Amniotic epithelial cell (primary cell): ENCODE measurements at regions not wholly inside any gene's neighbourhood (a gene's known extent, or its start where the extent isn't known, plus 50 kb on each side); places are given as distances from the start of the nearest gene placed in this dataset.
"Not testable (repeated sequence)": the region's sequence is repeated elsewhere in the genome, so short reads cannot be mapped to it uniquely, and the experiment has no call there.

Source experiments
- DNase-seq: peaks from one replicate; pipeline ENCODE4 v3.0.0-alpha.2; 2010; ENCODE audit warnings: low read depth

GRCh38 chr4:19596342-19596741 is 655.4 kb upstream of the SLIT2 start:
- no peak for DNase-seq

DNA sequence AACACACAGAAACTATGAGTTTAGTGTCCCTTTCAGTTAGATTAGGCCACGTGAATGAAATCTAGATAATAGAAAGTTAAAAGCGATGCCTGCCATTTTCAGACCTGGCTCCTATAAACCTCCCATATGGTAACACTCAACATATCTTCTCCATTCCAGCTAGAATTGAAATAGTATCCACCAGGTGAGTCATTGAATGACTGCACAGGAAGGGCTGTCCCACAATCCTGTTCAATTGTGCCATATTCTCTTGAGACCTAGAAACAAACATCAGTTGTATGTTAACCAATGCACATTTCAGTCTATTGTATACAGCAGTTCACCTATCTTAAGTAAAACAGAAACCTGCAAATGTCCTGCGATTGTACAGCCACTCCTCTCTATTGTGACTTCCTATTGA is 659.3 kb upstream of the SLIT2 start:
- DNase-seq = no peak

DNA sequence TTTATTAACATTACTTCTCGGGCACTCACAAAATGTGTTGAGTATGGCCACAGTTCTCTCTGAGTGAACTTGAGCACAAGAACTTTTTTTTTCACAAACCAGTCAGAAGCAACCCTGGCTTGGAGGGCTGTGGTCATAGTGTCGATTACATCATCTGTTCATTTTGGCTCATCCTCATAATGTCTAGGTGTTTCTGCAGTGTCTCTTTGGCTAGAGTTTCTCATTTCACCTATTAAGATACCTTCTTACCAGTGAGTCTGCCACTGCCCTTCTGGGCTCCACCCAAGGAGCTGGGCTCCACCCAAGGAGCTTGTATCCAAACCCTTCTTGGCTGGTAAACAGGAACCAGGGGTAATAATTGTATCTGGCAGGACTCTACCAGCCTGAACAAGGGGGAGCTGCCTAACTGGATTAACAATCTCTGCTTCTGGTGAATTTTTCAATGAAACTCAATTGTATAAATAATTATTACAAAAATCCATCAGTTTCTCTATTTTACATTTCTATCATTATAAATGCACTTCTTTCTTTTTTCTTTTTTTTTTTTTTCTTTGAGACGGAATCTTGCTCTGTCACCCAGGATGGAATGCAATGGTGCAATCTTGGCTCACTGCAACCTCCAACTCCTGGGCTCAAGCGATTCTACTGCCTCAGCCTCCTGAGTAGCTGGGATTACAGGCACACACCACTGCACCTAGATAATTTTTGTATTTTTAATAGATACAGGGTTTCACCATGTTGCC is 667.7 kb upstream of the SLIT2 start:
- DNase-seq = peak; percentile 34

GRCh38 chr4:19580095-19580494 is 671.6 kb upstream of the SLIT2 start:
- peak; percentile 19 for DNase-seq

- no peak for DNase-seq
These were observed 672.1 kb upstream of the SLIT2 start for GRCh38 chr4:19579608-19580007.

- no peak for DNase-seq
These were observed 674.6 kb upstream of the SLIT2 start for GRCh38 chr4:19577097-19577496.

DNA sequence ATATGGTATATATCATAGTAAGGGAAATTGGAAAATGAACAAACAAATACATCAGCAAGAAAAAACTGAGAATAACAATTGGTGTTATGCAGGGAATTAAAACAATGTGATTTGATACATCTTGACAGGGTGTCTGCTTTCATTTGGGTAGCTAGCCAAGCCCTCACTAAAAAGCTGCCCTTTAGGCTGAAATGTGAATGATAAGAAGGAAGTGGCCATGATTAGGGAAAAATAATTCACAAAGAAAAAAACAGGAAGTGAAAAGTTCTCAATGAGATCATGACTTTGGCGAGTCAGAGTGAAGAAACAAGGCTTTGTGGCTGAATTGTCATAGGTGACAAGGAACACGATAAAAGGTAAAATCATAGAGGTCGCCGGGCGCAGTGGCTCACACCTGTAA is 675.8 kb upstream of the SLIT2 start:
- DNase-seq = no peak

DNA sequence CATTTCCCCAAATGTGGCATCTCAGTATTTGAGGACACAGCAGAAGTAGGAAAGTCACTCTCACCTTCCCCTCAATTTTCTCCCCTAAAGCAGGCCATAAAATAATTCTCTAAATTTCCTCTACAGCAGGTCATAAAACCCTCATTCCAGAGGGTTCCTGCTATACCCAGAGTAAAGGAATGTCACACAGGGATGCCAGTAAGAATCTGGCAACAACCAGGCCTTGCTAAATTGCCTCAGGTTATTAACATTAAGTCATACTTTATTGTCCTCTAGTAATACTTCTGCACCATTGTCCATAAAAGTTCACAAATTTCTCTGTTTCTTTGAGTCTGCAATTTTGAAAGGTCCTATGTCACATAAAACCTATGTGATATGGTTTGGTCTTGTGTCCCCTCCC is 685.7 kb upstream of the SLIT2 start:
- DNase-seq = no peak

DNA sequence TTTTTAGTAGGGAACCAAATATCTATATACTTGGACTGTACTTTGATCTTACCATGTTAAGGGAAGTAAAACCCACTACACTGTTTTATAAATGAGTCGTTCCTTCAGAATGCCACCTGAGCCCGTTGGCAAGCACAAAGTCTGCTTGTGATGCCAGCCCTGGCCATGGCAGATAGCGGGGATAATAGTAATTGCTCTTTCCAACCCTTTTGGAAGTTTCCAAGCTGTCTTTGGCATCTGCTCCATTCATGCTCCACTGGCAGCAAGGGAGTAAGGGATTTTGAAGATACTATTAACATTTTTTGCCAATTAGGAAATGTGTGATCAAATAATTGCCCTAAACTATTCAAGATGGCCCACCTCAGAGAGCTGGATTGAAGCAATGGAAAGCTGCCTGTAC is 689.2 kb upstream of the SLIT2 start:
- DNase-seq = no peak

- no peak for DNase-seq
These were observed 694.5 kb upstream of the SLIT2 start for GRCh38 chr4:19557161-19557560.

- DNase-seq = not testable (repeated sequence)
These were observed 695.4 kb upstream of the SLIT2 start for GRCh38 chr4:19556276-19556675.

- no peak for DNase-seq
These were observed 704.2 kb upstream of the SLIT2 start for GRCh38 chr4:19547463-19547862.

- no peak for DNase-seq
These were observed 707.1 kb upstream of the SLIT2 start for GRCh38 chr4:19544446-19545125.

DNA sequence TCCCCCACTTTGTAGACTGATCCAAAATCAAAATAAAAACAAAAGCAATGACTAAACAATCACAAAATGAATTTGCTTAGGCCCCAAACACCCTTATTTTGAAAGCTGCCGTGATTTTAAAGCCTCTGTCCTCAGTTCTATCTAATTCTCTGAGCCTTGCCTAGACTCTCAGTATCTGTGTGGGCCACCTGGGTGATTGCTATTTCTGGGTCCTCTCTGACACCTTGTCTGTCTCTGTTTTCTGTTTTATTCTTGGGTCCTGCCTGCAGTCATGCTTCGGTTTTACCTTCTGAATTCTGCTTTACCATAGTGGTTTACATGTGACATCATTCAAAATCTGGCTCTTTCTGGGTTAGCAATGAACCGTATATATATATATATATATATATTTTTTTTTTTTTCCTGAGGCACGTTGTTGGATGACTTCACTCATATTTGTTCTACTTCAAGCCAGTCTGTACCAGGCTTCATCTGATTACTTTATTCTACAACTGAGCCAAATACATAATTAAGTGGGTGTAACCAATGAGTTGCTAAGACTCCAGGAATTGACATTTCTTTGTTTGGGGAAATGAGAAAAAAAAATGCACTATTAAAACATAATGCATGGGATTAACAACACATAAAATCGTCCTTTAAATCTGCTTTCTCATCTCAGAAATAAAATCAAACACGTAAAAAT is 710.7 kb upstream of the SLIT2 start:
- DNase-seq = no peak

DNA sequence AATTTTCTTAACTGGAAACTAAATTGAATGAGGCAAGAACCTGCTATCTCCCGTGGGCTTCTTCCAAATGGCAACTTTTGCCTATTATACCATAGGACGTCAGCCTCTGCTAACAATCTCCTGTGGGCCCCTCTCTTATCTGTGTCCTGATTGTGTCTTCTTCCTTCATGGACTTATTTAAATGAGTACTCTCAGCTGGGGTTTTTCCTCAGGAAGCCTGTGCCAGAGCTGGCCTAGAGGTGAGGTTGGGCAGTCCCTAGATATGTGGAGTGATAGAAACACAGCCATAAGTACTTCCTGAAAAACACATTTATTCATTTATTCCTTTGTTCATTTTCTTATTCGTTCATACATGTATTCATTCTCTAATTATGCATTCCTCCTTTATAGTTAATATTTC is 712.5 kb upstream of the SLIT2 start:
- DNase-seq = no peak

GRCh38 chr4:19534159-19534558 is 717.5 kb upstream of the SLIT2 start:
- DNase-seq = no peak

GRCh38 chr4:19531906-19532848 is 719.5 kb upstream of the SLIT2 start:
- DNase-seq = peak; percentile 51

- no peak for DNase-seq
These were observed 727.7 kb upstream of the SLIT2 start for GRCh38 chr4:19523964-19524363.

DNA sequence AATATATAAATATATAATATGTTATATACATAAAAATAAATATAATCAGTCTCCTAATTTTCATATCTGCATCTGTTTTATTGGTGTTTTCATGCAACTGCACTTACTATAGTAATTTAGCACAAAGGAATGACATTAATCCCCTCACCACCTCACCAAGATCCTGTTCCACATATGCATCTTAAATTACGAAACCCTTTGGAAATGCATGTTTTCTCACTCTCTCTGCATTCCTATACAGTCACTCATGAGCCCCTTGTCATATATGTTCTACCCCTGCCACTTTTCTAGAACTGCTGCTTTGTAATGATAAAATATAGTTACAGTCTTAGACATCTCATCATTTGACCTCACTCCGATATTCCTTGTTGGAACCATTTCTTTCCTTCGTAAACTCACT is 728.7 kb upstream of the SLIT2 start:
- DNase-seq = no peak

DNA sequence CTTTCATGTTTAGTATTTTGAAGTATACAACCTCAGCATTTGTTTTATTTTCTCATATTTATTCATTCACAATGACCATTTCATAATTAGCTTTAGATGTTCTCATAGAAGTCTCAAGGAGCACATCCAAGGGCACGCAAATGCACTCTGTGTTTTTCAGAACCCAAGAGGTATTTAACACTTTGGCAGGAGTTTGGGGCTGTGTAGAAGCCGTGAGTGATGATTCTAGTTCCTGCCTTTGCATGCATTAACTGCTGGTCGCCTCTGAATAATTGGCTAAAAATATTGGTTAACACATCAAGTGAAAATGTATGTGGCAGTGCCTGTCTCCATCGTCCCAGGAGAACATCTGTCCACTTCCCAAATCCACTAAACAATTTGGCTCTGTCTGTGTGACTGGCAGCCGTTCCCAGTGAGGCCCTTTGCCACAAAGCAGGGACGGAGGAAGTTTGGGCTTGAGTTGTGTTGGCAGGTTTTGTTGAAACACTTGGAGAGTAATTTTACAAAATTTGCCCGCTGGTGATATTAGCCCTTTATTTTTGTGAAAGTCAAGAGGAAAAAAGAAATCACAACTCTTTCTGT is 730.7 kb upstream of the SLIT2 start:
- no peak for DNase-seq

DNA sequence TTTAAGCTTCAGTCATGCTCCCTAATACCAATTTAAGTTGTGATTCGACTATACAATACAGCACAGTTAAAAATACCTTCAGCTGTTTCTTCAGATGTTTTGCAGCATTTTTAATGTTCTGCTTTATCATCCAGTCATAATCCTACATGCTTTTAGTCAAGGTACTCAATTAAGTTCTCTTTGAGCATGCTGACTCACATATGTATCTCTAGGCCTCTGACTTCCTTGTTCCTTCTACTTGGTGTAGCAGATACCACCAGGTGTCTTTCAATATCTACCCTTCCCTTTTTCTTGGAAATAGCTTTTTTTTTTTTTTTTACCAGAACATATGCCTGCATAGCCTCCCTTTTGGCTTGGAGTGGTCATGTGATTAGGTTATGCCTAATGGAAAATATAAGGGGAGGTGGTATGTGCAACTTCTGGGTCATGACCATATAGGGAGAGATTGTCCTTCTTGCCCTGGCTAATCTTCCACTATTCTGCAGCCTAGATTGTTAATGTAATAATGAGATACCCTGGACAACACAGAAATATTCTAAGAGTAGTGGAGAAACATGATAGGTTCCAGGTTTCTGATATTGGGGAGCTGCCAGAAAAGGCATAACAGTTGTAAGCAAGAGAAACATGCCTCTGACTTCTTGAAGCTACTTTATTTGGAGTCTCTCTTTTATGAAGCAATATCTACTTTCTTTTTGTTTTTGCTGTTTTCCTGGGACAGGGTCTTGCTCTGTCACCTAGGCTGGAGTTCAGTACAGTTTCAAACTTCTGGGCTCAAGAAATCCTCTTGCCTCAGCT is 737.2 kb upstream of the SLIT2 start:
- DNase-seq = no peak
